HPDE6-E6E7 (cell line): ENCODE measurements at regions not wholly inside any gene's neighbourhood (a gene's known extent, or its start where the extent isn't known, plus 50 kb on each side); places are given as distances from the start of the nearest gene placed in this dataset.

Source experiments
- DNase-seq: peaks from one replicate; pipeline ENCODE4 v3.0.0; 2011; ENCODE audit warnings: missing footprints; ENCODE audit errors: extremely low spot score

- no peak for DNase-seq
These were observed 417.7 kb upstream of the USP24 start for GRCh38 chr1:55632906-55633305.

DNA sequence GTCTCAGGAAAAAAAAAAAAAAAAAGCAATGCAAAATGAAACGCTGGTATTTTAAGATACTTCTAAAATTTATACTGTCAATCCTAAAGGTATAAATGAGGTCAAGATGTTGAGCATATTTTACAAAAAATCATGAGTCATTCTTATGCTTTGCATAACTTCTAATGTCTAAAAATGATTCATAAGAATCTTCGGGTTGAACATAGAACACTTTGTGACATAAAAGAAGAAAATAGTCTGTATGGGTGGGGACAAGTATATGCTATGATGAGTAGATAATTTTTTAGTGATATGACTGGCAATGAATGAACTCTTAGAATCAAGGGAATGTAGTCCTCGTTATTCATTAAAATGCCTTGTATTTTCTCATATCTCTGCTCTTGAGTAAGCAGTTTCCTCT lies 416.9 kb upstream of the USP24 start:
- no peak for DNase-seq

- DNase-seq = no peak
These were observed 416.3 kb upstream of the USP24 start for GRCh38 chr1:55631509-55631908.

DNA sequence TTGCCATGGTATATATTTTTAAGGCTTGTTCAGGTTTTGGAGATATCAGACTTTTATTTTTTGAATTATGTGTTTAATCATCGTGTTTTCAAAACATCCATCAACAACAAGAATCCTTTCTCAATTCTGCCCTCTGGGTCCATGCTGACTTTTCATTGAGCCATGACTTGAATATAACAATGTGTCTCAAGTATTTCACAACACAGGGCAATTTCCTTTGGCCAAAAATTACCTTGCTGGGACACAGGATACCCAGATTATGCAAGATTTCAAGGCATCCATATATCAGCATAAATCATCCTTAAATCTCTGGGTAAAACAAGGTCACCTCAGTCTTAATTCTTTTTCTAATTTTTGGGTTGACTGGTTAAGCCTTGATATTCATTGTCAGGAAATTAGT lies 411.2 kb upstream of the USP24 start:
- no peak for DNase-seq

GRCh38 chr1:55624766-55625165 lies 409.6 kb upstream of the USP24 start:
- no peak for DNase-seq

GRCh38 chr1:55623311-55623710 lies 408.1 kb upstream of the USP24 start:
- DNase-seq = no peak

DNA sequence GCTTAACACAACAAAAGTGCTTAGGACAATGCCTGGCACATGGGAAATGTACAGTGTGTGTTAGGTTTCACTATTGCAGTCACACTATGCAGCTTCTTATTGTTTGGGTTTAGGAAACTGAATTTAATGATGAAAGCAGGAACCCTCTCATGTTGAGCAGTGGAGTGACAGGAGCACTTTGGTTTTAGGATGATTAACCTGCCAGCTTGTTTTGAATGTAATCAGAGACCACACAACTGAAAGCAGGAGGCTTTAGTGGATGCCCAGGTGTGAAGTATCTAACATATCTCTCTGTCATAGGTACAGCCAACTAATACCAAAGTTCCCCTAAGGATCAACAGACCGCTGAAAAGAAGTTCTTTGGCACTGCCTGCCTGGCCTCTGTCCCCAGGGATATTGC lies 406.9 kb upstream of the USP24 start:
- DNase-seq = no peak

DNA sequence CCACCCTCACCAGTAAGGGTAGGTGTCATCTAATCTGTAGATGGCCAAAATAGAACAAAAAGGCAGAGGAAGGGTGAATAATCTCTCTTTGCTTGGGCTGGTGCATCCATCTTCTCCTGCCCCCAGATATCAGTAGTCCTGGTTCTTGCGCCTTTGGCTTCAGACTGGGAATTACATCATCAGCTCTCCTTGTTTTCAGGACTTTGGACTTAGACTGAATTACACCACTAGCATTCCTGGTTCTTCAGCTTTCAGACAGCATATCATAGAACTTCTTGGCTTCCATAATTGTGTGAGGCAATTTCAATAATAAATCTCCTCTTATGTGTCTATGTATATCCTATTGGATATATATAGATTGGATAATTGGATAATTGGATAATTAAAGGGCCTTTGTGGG lies 403.0 kb upstream of the USP24 start:
- no peak for DNase-seq

- no peak for DNase-seq
These were observed 402.3 kb upstream of the USP24 start for GRCh38 chr1:55617288-55617982.

GRCh38 chr1:55612988-55613387 lies 397.8 kb upstream of the USP24 start:
- no peak for DNase-seq

- DNase-seq = no peak
These were observed 396.0 kb upstream of the USP24 start for GRCh38 chr1:55611123-55611522.

- DNase-seq = no peak
These were observed 395.0 kb upstream of the USP24 start for GRCh38 chr1:55610203-55610602.

- no peak for DNase-seq
These were observed 394.5 kb upstream of the USP24 start for GRCh38 chr1:55609630-55610029.

- no peak for DNase-seq
These were observed 390.0 kb upstream of the USP24 start for GRCh38 chr1:55605155-55605554.

- DNase-seq = no peak
These were observed 389.6 kb upstream of the USP24 start for GRCh38 chr1:55604749-55605148.

- DNase-seq = no peak
These were observed 389.0 kb upstream of the USP24 start for GRCh38 chr1:55604179-55604578.

- no peak for DNase-seq
These were observed 385.1 kb upstream of the USP24 start for GRCh38 chr1:55600242-55600641.

- no peak for DNase-seq
These were observed 382.7 kb upstream of the USP24 start for GRCh38 chr1:55597910-55598309.

- no peak for DNase-seq
These were observed 379.5 kb upstream of the USP24 start for GRCh38 chr1:55594701-55595100.

GRCh38 chr1:55593298-55593697 lies 378.1 kb upstream of the USP24 start:
- DNase-seq = no peak

- DNase-seq = no peak
These were observed 377.0 kb upstream of the USP24 start for GRCh38 chr1:55592122-55592521.

DNA sequence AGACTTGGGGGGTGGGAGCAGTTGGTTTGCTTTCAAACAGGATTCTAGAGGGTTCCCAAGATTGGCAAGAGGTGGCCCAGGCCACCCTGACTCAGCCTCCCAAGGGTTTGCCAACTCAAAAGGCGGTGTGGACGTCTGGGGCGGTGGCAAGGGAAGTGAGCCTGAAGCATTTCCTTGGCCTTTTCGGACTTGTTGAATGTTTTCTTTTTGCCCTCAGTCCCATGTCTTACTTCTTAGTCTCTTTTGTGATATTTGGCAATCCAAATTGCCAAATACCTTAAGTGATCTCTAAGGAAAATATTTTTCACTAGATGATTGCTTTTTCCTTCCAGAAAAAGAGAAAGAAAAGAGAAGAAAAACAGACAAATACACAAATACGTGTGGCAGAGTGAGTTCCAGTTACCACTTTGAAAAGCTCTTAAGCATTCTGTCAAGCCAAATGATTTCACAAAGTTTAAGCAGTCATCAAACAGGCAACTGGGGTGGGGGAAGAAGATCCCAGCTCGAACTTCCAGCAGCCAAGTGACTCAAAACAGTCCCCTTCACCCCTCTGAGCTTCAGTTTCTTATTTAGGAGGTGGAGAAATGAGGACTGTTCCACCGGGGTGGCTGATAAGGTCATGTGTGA lies 374.6 kb upstream of the USP24 start:
- DNase-seq = no peak

DNA sequence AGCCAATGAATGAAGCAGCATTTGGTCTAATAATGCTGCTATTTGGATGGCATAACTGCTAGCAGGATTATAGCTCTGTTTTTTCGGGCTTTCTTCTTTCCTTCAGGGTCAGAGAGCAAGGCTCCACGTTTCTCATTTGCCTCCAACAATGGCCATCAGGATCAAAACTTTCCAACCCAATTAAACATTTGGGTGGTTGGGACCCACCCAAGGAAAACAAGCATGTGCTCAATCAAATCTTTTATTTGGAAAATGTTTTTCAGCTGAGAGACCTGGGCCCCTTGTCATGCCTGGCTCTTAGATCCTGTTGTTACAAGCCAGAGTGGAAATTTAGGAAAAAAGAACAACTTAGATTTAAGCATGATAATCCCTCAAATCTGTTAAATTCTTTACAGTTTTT lies 373.1 kb upstream of the USP24 start:
- no peak for DNase-seq

GRCh38 chr1:55586771-55587170 lies 371.6 kb upstream of the USP24 start:
- no peak for DNase-seq
